GM21390 (cell line): ENCODE measurements at regions not wholly inside any gene's neighbourhood (a gene's known extent, or its start where the extent isn't known, plus 50 kb on each side); places are given as distances from the start of the nearest gene placed in this dataset.

ENCODE experiments used
- ATAC-seq: cut with Tn5 transposase; IDR thresholded peaks from one replicate; pipeline ENCODE4 v1.9.1; 2021; ENCODE audit not compliant: unreplicated experiment

DNA sequence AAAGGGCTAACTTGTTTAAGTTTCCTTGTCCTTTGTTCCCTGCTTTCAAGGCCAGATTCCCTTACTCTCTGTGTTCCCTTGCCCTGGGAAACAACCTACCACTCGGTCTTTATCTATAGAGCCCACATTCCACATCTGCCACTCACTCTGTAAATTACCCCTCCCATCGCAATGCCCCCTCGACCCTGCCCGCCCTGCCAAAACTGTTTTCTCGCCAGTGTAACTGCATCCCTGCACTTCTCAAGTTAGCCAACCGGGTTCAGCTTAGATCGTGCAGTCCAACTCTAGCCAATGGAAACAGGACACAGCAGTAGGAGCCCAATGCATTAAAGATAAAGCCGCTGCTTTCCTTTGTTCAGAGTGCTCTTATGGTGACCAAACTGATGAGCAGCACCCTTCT is 263.6 kb downstream of the TBL1XR1 start:
- no peak for ATAC-seq

- no peak for ATAC-seq
Measured at GRCh38 chr3:176932433-176932832, 264.8 kb downstream of the TBL1XR1 start.

GRCh38 chr3:176931991-176932390 is 265.3 kb downstream of the TBL1XR1 start:
- ATAC-seq: no peak

GRCh38 chr3:176930942-176931341 is 266.3 kb downstream of the TBL1XR1 start:
- no peak for ATAC-seq

DNA sequence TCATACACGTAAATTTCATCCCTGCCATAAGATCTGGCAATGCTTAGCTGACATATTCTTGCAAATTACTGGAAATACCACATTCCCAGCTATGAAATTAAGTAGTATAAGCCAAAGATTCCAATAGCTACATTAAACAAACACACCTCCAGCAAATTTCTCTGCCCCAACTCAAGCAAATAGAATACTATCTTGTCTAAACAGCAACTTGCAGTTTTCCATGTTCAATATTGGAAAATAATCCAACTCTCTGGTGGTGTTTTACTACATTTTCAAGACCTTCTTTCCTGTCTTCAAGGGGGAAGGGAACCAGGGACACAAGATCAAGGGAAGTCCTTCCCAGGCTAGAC is 268.7 kb downstream of the TBL1XR1 start:
- ATAC-seq: no peak

GRCh38 chr3:176927706-176928581 is 269.3 kb downstream of the TBL1XR1 start:
- ATAC-seq: no peak

DNA sequence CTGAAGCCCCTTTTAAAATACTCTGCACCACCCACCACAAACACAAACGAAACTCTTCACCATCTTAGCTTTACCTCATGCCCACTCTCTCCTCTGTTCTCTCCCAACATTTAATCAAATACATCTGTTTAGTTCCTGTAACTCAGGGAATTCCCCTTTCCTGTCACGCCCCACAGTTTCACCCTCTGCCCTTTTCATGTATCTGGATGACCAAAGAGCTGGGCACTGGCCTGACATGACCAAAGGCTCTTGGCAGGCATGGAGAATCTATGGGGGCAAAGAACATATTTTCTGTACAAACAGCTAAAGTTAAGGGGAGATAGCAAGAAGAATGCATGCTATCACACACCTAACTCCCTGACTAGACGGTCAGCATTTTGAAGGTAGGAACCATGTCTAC is 270.0 kb downstream of the TBL1XR1 start:
- ATAC-seq: no peak

- ATAC-seq: no peak
Measured at GRCh38 chr3:176926688-176927087, 270.6 kb downstream of the TBL1XR1 start.

- ATAC-seq: no peak
Measured at GRCh38 chr3:176926034-176926433, 271.2 kb downstream of the TBL1XR1 start.

- no peak for ATAC-seq
Measured at GRCh38 chr3:176920766-176921160, 276.5 kb downstream of the TBL1XR1 start.

- ATAC-seq: no peak
Measured at GRCh38 chr3:176919836-176920765, 277.2 kb downstream of the TBL1XR1 start.

GRCh38 chr3:176916777-176917176 is 280.5 kb downstream of the TBL1XR1 start:
- ATAC-seq: no peak

DNA sequence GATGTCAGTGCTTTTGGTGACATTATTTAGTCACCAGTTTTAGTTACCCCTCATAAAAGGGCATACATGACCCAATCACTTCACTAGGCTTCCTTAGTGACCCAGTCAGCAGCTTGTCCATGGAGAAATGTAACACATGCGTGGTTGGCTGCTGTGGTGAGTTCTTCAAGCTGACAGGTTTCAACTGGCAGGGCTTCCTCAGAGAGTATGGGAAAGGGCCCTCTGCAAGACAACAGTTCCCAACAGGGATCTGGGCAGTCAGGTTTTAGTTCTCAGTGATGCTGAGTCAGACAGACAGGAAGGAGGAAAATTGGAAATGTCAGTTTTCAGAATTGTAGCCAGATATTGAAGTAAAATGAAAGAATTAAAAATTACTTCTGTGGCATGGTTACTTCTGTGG is 282.5 kb downstream of the TBL1XR1 start:
- ATAC-seq: no peak

DNA sequence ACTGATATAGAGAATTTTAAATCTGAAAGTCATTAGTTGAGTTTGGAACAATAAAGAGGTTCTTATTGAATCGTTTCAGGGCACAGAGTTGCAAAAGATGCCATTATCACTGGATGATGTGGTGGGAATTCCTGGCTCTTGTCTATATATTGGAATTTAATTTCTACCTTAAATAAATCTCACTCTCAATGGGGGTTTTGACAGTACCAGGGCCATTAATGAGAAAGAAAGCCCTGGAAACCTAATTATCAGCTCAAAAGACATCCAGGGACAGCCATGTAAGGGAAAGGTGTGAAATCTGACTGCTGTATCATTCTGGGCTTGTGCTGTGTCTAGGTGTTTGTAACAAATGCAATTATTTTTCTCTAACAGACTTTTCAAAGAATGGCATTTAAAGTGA is 285.7 kb downstream of the TBL1XR1 start:
- no peak for ATAC-seq

GRCh38 chr3:176909044-176909443 is 288.2 kb downstream of the TBL1XR1 start:
- ATAC-seq: no peak

DNA sequence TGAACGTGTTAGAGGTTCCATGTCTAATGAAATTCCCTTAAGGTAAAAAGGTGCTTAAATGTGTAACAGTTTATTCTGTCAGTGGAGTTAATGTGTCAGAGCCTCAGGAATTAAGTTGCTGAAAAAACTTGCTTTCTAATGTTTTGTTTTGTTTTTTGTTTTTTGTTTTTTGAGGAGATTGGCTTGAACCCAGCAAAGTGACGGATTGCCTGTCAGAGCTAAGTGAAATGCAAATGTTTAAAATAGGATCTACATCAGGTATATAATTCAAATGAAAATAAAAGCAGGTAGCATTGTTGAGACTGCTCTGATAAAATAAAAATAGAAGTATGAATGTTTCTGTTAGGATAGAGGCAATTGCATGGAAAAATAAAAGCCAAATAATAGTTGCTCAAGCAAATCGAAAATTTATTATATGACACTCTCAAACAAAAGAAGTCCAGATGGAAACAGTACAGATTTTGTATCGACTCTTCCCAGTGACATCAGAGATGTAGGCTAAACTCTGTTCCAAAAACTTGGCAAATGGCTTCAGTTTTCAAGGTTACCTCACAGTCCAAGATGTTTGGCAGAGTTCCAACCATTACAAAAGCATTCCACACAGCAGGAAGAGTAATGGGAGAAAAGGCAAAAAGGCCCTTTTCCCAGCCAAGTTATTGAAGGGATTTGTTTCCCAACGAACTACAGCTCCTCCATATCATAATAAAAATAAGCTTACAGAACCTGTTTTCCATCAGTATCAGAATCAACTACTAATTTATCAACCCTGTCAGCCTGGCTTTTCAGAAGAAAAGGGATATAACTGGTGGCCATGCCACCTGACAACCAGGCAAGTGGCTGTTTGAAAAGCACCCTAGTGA is 291.0 kb downstream of the TBL1XR1 start:
- ATAC-seq: no peak

DNA sequence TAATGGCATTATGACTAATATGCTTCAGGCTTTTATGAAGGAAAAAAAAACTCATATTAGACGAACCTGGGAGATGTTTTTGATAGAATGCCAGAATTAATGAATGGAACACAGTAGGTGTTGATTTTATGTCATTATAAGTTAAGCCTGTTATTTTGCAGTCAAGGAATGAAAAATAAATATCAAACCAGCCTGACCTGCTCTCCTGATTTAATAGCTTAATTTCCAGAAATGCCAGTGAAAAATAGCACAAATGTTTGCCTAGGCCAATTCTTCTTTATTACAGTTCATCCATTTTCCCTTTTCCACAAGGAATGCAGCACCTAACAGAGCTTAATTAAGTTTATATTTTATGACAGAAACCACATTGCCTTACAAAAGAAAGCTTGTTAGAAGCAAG is 292.0 kb downstream of the TBL1XR1 start:
- ATAC-seq: no peak

GRCh38 chr3:176904506-176904905 is 292.8 kb downstream of the TBL1XR1 start:
- ATAC-seq: no peak

- ATAC-seq: no peak
Measured at GRCh38 chr3:176896640-176897039, 300.6 kb downstream of the TBL1XR1 start.

- ATAC-seq: no peak
Measured at GRCh38 chr3:176896165-176896564, 301.1 kb downstream of the TBL1XR1 start.

DNA sequence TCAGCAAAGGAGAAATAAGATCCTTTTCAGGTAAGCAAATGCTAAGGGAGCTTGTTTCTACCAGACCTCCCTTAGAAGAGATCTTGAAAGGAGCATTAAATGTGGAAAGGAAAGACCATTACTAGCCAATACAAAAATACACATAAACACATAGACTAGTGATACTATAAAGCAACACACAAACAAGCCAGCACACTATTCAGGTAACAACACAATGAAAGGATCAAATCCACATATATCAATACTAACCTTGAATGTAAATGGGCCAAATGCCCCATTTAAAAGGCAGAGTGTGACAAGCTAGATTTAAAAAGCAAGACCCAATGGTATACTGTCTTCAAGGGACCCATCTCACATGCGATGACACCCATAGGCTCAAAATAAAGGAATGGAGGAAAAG is 317.6 kb downstream of the TBL1XR1 start:
- ATAC-seq: no peak
